GM12891 (cell line): ENCODE measurements at regions not wholly inside any gene's neighbourhood (a gene's known extent, or its start where the extent isn't known, plus 50 kb on each side); places are given as distances from the start of the nearest gene placed in this dataset.

Experiments used
- PAX5 ChIP-seq: IDR thresholded peaks from 2 replicates; pipeline ENCODE4 v1.6.1; 2011; ENCODE audit warnings: low read length, moderate library complexity, mild to moderate bottlenecking; ENCODE audit not compliant: insufficient read depth, severe bottlenecking
- POLR2A ChIP-seq: IDR thresholded peaks from 2 replicates; pipeline ENCODE4 v1.6.1; 2011; ENCODE audit warnings: low read depth, low read length, control low read depth
- POLR2AphosphoS5 ChIP-seq: IDR thresholded peaks from 2 replicates; pipeline ENCODE4 v1.6.1; 2011; ENCODE audit warnings: low read depth, low read length, control low read depth
- POU2F2 ChIP-seq: IDR thresholded peaks from 2 replicates; pipeline ENCODE4 v1.6.1; 2011; ENCODE audit warnings: low read depth, mild to moderate bottlenecking, control low read depth, low read length, moderate library complexity
- SPI1 ChIP-seq: IDR thresholded peaks from 2 replicates; pipeline ENCODE4 v1.6.1; 2011; ENCODE audit warnings: low read depth, low read length, control low read depth
- TAF1 ChIP-seq: IDR thresholded peaks from 2 replicates; pipeline ENCODE4 v1.6.1; 2011; ENCODE audit warnings: low read depth, low read length, control low read depth

- no peak for TF ChIP-seq POLR2A
- no peak for TF ChIP-seq PAX5
- no peak for TF ChIP-seq TAF1
- no peak for TF ChIP-seq POLR2AphosphoS5
- no peak for TF ChIP-seq SPI1
- no peak for TF ChIP-seq POU2F2
These were observed 484.7 kb upstream of the CNTN4 start for GRCh38 chr3:1613962-1614361.
